PFSK-1 (cell line): ENCODE measurements at regions not wholly inside any gene's neighbourhood (a gene's known extent, or its start where the extent isn't known, plus 50 kb on each side); places are given as distances from the start of the nearest gene placed in this dataset.

ENCODE experiments used
- FOXP2 ChIP-seq: optimal IDR thresholded peaks from 2 replicates; pipeline ENCODE3; 2011; ENCODE audit warnings: borderline replicate concordance, control low read depth, inconsistent platforms; ENCODE audit not compliant: insufficient read depth; ENCODE audit errors: extremely low read length, extremely low read depth
- POLR2AphosphoS5 ChIP-seq: IDR thresholded peaks from 2 replicates; pipeline ENCODE4 v1.6.1; 2012; ENCODE audit warnings: low read depth, mild to moderate bottlenecking, control low read depth, low read length, moderate library complexity
- SIN3A ChIP-seq: IDR thresholded peaks from 2 replicates; pipeline ENCODE4 v1.6.1; 2012; ENCODE audit warnings: mild to moderate bottlenecking, low read length, moderate library complexity, borderline replicate concordance; ENCODE audit not compliant: insufficient read depth
- TAF1 ChIP-seq: IDR thresholded peaks from 2 replicates; pipeline ENCODE4 v1.6.1; 2012; ENCODE audit warnings: low read length, control low read depth, borderline replicate concordance; ENCODE audit not compliant: insufficient read depth
- TF ChIP-seq, protein P1 (sequence below), 2 experiments: IDR thresholded peaks; 2 replicates each; pipeline versions ENCODE4 v1.6.1 to v1.8.0; 2011 to 2012; ENCODE audit warnings: low read depth in 2 of 2, low read length in 2 of 2, control low read depth in 1 of 2, inconsistent platforms in 1 of 2, mild to moderate bottlenecking in 1 of 2, moderate library complexity in 1 of 2; ENCODE audit not compliant: insufficient read depth in 1 of 2

DNA sequence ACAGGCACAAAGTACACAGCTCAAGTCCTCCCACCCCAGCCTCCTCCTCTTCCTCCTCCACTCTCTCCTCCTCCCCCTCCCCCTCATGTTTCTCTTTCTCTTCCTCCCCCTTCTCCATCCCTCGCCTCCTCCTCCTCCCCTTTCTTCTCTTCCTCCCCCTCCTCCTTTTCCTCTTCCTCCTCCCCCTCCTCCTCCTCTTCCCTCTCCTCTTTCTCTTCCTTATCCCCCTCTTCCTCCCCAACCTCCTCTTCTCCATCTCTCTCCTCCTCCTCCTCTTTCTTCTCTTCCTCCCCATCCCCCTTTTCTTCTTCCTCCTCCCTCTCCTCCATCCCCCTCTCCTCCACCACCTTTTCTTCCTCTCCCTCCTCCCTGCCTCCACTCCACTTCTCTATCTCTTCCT lies 276.3 kb upstream of the TSHZ3 start:
- TF ChIP-seq, protein P1, sequence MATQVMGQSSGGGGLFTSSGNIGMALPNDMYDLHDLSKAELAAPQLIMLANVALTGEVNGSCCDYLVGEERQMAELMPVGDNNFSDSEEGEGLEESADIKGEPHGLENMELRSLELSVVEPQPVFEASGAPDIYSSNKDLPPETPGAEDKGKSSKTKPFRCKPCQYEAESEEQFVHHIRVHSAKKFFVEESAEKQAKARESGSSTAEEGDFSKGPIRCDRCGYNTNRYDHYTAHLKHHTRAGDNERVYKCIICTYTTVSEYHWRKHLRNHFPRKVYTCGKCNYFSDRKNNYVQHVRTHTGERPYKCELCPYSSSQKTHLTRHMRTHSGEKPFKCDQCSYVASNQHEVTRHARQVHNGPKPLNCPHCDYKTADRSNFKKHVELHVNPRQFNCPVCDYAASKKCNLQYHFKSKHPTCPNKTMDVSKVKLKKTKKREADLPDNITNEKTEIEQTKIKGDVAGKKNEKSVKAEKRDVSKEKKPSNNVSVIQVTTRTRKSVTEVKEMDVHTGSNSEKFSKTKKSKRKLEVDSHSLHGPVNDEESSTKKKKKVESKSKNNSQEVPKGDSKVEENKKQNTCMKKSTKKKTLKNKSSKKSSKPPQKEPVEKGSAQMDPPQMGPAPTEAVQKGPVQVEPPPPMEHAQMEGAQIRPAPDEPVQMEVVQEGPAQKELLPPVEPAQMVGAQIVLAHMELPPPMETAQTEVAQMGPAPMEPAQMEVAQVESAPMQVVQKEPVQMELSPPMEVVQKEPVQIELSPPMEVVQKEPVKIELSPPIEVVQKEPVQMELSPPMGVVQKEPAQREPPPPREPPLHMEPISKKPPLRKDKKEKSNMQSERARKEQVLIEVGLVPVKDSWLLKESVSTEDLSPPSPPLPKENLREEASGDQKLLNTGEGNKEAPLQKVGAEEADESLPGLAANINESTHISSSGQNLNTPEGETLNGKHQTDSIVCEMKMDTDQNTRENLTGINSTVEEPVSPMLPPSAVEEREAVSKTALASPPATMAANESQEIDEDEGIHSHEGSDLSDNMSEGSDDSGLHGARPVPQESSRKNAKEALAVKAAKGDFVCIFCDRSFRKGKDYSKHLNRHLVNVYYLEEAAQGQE (IDR thresholded peaks at IDR 0.05; ENCODE audit: insufficient read depth in 1 of 2, low read depth in 2 of 2, low read length in 2 of 2) = no peak
- no peak for TF ChIP-seq FOXP2
- TF ChIP-seq SIN3A = no peak

DNA sequence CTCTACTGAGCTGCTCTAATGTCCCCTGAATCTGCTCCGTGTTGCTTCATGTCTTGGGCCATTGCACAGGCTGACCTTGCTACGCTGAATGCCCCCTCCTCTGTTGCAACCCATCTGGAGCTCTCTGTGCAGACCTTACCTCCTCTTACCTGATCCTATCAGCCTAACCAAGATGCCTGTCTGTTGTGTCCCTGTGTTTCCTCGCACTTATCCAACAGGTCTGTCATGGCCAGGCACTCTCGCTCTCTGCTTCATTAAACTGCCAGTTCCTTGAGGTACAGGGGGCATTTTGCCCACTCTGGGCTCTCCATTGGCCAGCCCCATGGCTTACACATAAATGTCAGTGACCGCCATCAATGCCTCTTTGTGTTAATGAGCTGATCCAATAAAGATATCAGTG lies 277.7 kb upstream of the TSHZ3 start:
- TF ChIP-seq, protein P1 (IDR thresholded peaks at IDR 0.05; ENCODE audit: insufficient read depth in 1 of 2, low read depth in 2 of 2, low read length in 2 of 2) = no peak
- TF ChIP-seq POLR2AphosphoS5 (no peak), TAF1 (no peak), FOXP2 (no peak), SIN3A (no peak)

DNA sequence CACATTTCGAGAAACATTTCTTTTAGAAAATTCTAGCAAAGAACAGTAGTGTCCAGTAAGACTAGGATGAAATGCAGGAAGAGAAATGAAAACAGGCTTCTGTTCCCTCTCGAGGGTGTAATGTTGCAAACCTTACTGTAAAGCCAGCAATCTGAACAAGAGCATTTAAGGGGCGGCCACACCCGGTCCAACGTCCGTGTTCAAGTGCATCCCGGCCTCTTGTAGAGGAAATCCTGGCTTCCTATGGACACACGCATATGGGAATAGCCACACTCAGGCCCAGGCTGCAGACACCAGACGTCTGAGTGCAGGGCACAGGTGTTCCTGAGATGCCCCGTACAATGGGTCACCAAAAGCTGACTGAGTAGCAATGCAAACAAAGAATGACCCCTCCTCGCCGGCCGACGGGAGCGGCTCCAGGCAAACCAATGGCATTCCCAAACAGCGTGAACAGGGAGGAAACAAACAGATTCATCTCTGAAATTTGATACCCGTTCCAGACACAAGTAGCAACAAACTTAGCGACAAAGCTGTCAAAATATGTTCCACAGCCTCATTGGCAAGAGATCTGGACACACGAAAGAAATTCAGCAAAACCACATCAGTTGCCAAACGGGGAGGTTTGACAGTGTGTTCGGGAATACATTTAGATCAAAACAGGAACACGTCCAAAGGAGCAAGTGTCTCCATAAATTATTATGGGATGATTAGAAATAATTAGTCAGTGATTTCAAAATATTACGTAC lies 278.6 kb upstream of the TSHZ3 start:
- TF ChIP-seq TAF1 (no peak), FOXP2 (no peak), POLR2AphosphoS5 (no peak), SIN3A (no peak)
- TF ChIP-seq, protein P1 (IDR thresholded peaks at IDR 0.05; ENCODE audit: insufficient read depth in 1 of 2, low read depth in 2 of 2, low read length in 2 of 2) = no peak

DNA sequence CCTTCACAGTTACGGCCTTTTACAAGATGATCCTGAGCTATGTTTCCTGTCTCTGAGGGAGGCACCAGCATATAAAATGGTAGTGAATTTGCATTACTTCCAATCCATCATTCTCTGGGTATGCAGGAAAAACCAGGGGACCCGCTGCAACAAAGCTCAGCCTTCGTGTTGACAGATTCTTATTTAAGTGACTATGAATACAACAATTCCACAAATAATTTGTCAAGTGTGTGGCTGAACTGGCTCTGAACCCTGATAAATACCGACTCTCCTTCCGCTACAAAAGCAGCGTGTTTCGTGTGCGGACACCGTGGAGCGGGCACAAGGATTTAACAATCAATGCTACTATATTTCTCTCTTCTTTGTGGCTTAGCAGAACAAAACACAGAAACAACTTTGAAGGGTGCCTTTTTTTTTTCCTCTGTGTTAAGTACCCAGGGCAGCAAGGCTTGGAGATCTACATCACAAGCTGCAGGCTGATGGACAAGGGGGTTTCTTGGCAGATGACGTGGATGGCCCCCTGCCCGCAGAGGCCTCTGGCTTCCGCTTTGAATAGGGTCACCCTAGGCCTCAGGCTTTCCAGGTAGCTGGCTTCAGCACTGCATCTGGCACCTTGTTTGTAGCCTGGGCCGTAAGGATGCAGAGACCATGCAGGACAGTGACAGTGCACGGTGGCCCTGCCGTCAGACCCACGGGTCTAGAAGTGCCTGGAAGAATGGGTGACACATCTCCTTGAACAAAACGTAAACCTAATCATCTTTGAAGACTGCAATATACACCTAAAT lies 280.5 kb upstream of the TSHZ3 start:
- no peak for TF ChIP-seq POLR2AphosphoS5
- TF ChIP-seq TAF1 = no peak
- no peak for TF ChIP-seq SIN3A
- TF ChIP-seq, protein P1 (IDR thresholded peaks at IDR 0.05; ENCODE audit: insufficient read depth in 1 of 2, low read depth in 2 of 2, low read length in 2 of 2) = no peak
- no peak for TF ChIP-seq FOXP2
